Fibroblast of villous mesenchyme (primary cell): ENCODE measurements at regions not wholly inside any gene's neighbourhood (a gene's known extent, or its start where the extent isn't known, plus 50 kb on each side); places are given as distances from the start of the nearest gene placed in this dataset.

ENCODE experiments used
- DNase-seq: peaks from one replicate; pipeline ENCODE4 v3.0.0-alpha.2; 2010; ENCODE audit warnings: low read depth
- H3K4me3 ChIP-seq: 2 replicates; pipeline ENCODE4 v1.5.1; 2011; ENCODE audit warnings: low read depth, mild to moderate bottlenecking, low read length
- CTCF ChIP-seq: IDR thresholded peaks from 2 replicates; pipeline ENCODE4 v1.5.1; 2012; ENCODE audit warnings: low read depth, mild to moderate bottlenecking, low read length; ENCODE audit not compliant: insufficient read depth

- TF ChIP-seq CTCF = no peak
- no peak for DNase-seq
- H3K4me3 ChIP-seq = no peak overlapping the region
Observed at GRCh38 chr14:53358166-53358565, 205.0 kb upstream of the DDHD1 start.

GRCh38 chr14:53356361-53357150 is 203.4 kb upstream of the DDHD1 start:
- H3K4me3 ChIP-seq = no peak overlapping the region
- DNase-seq = peak; percentile 65
- TF ChIP-seq CTCF = no peak

GRCh38 chr14:53355581-53356112 is 202.5 kb upstream of the DDHD1 start:
- H3K4me3 ChIP-seq = no peak overlapping the region
- DNase-seq = peak; percentile 97
- TF ChIP-seq CTCF = no peak

- no peak for DNase-seq
Observed at GRCh38 chr14:53354336-53354735, 201.2 kb upstream of the DDHD1 start.

GRCh38 chr14:53350866-53351265 is 197.7 kb upstream of the DDHD1 start:
- no peak for TF ChIP-seq CTCF
- DNase-seq = no peak
- no peak overlapping the region for H3K4me3 ChIP-seq

More at GRCh38 chr14:53354336-53354735, 201.2 kb upstream of the DDHD1 start:
- TF ChIP-seq CTCF = no peak
- H3K4me3 ChIP-seq = no peak overlapping the region

GRCh38 chr14:53350429-53350828 is 197.3 kb upstream of the DDHD1 start:
- no peak for DNase-seq
- no peak overlapping the region for H3K4me3 ChIP-seq
- TF ChIP-seq CTCF = no peak
